ENCODE measurements at regions not wholly inside any gene's neighbourhood (a gene's known extent, or its start where the extent isn't known, plus 50 kb on each side); places are given as distances from the start of the nearest gene placed in this dataset.

GRCh38 chr10:130709415-130709814 is 573.2 kb downstream of the GLRX3 start:
- no peak overlapping the region for H3K4me3 ChIP-seq
- no peaks in the 10 kb centered on the region for H3K9me3 ChIP-seq
- H3K36me3 ChIP-seq: no peaks in the 10 kb centered on the region
- H3K4me1 ChIP-seq: no peaks in the 10 kb centered on the region
- no peak overlapping the region for H3K27ac ChIP-seq
- in situ Hi-C loops (cut with MboI; ENCODE audit: low sequenced_read_pairs in 4 of 4): no loop called here
- TF ChIP-seq POLR2A (IDR thresholded peaks at IDR 0.05) (no peak), CTCF (IDR thresholded peaks at IDR 0.05 in 4 of 5, conservative IDR thresholded peaks at IDR 0.05 in 1 of 5) (no peak)
- H3K27me3 ChIP-seq: peaks cover 0 to 2% (median 0%) of the 10 kb centered on the region in 3 donors
- ATAC-seq: no peak
- no peak for DNase-seq
- intact Hi-C loops (cut with DNase I; ENCODE audit: low total_unique reads): no loop called here

GRCh38 chr10:130711072-130711471 is 574.9 kb downstream of the GLRX3 start:
- H3K27ac ChIP-seq: no peak overlapping the region
- intact Hi-C loops (cut with DNase I; ENCODE audit: low total_unique reads) (no loop called here), in situ Hi-C loops (cut with MboI; ENCODE audit: low sequenced_read_pairs in 4 of 4) (no loop called here)
- no peaks in the 10 kb centered on the region for H3K27me3 ChIP-seq
- H3K9me3 ChIP-seq: no peaks in the 10 kb centered on the region
- no peak for ATAC-seq
- DNase-seq: no peak
- no peak overlapping the region for H3K4me3 ChIP-seq
- TF ChIP-seq POLR2A (IDR thresholded peaks at IDR 0.05): no peak
- TF ChIP-seq CTCF (IDR thresholded peaks at IDR 0.05 in 4 of 5, conservative IDR thresholded peaks at IDR 0.05 in 1 of 5): no peak
- H3K36me3 ChIP-seq: no peaks in the 10 kb centered on the region
- no peaks in the 10 kb centered on the region for H3K4me1 ChIP-seq

GRCh38 chr10:130713135-130713534 is 576.9 kb downstream of the GLRX3 start:
- no peak for TF ChIP-seq POLR2A (IDR thresholded peaks at IDR 0.05)
- TF ChIP-seq CTCF (IDR thresholded peaks at IDR 0.05 in 4 of 5, conservative IDR thresholded peaks at IDR 0.05 in 1 of 5): no peak
- in situ Hi-C loops (cut with MboI; ENCODE audit: low sequenced_read_pairs in 4 of 4) (no loop called here), intact Hi-C loops (cut with DNase I; ENCODE audit: low total_unique reads) (no loop called here)

GRCh38 chr10:130713731-130714130 is 577.5 kb downstream of the GLRX3 start:
- H3K9me3 ChIP-seq: no peaks in the 10 kb centered on the region
- no peak overlapping the region for H3K4me3 ChIP-seq
- no peak for ATAC-seq
- no peak for DNase-seq
- in situ Hi-C loops (cut with MboI; ENCODE audit: low sequenced_read_pairs in 4 of 4): no loop called here
- no peaks in the 10 kb centered on the region for H3K36me3 ChIP-seq
- no peak overlapping the region for H3K27ac ChIP-seq
- no peaks in the 10 kb centered on the region for H3K4me1 ChIP-seq
- no peaks in the 10 kb centered on the region for H3K27me3 ChIP-seq
- intact Hi-C loops (cut with DNase I; ENCODE audit: low total_unique reads): no loop called here
- TF ChIP-seq CTCF (IDR thresholded peaks at IDR 0.05 in 4 of 5, conservative IDR thresholded peaks at IDR 0.05 in 1 of 5): no peak
- TF ChIP-seq POLR2A (IDR thresholded peaks at IDR 0.05): no peak

More at GRCh38 chr10:130713135-130713534, 576.9 kb downstream of the GLRX3 start:
- ATAC-seq (no peak), DNase-seq (no peak)
- Histone ChIP-seq H3K4me3 (no peak overlapping the region), H3K27ac (no peak overlapping the region), H3K4me1 (no peaks in the 10 kb centered on the region), H3K36me3 (no peaks in the 10 kb centered on the region), H3K27me3 (no peaks in the 10 kb centered on the region), H3K9me3 (no peaks in the 10 kb centered on the region)

GRCh38 chr10:130714742-130715467 is 578.7 kb downstream of the GLRX3 start:
- no peak for DNase-seq
- TF ChIP-seq CTCF (IDR thresholded peaks at IDR 0.05 in 4 of 5, conservative IDR thresholded peaks at IDR 0.05 in 1 of 5): no peak
- Histone ChIP-seq H3K36me3 (no peaks in the 10 kb centered on the region), H3K4me1 (no peaks in the 10 kb centered on the region), H3K9me3 (no peaks in the 10 kb centered on the region), H3K27me3 (no peaks in the 10 kb centered on the region), H3K4me3 (no peak overlapping the region), H3K27ac (no peak overlapping the region)
- no peak for ATAC-seq
- intact Hi-C loops (cut with DNase I; ENCODE audit: low total_unique reads): no loop called here
- in situ Hi-C loops (cut with MboI; ENCODE audit: low sequenced_read_pairs in 4 of 4): no loop called here
